Upper lobe of right lung (tissue), 1 donor: ENCODE measurements at regions not wholly inside any gene's neighbourhood (a gene's known extent, or its start where the extent isn't known, plus 50 kb on each side); places are given as distances from the start of the nearest gene placed in this dataset.

Source experiments
- ATAC-seq: fragments of 200-7000 bp; cut with Tn5 transposase; one replicate; pipeline ENCODE4 v1.9.1; 2020; ENCODE audit warnings: mild to moderate bottlenecking, moderate library complexity
- DNase-seq: peaks from one replicate; pipeline ENCODE4 v3.0.0-alpha.2; 2020
- H3K27ac ChIP-seq: fragments of 200-600 bp; one replicate; pipeline ENCODE4 v1.8.0; 2022
- H3K27me3 ChIP-seq: fragments of 200-600 bp; one replicate; pipeline ENCODE4 v1.8.0; 2022; ENCODE audit warnings: mild to moderate bottlenecking
- H3K36me3 ChIP-seq: fragments of 200-600 bp; one replicate; pipeline ENCODE4 v1.8.0; 2022
- H3K4me1 ChIP-seq: fragments of 200-600 bp; one replicate; pipeline ENCODE4 v1.8.0; 2022
- H3K4me3 ChIP-seq: fragments of 200-600 bp; one replicate; pipeline ENCODE4 v1.8.0; 2022; ENCODE audit warnings: mild to moderate bottlenecking
- H3K9me3 ChIP-seq: fragments of 200-600 bp; one replicate; pipeline ENCODE4 v1.8.0; 2022
- intact Hi-C: fragments of 100-400 bp; cut with DNase I; formaldehyde crosslinking; loops from one replicate; pipeline ENCODE4 v1.11.0; 2022
- TF ChIP-seq, protein P1 (sequence below): fragments of 200-600 bp; IDR thresholded peaks from one replicate; pipeline ENCODE4 v1.8.0; 2022; ENCODE audit warnings: antibody characterized with exemption
- donor health status: DM: no; HTN: yes; CAD: no; lungs with severe emphysema.

DNA sequence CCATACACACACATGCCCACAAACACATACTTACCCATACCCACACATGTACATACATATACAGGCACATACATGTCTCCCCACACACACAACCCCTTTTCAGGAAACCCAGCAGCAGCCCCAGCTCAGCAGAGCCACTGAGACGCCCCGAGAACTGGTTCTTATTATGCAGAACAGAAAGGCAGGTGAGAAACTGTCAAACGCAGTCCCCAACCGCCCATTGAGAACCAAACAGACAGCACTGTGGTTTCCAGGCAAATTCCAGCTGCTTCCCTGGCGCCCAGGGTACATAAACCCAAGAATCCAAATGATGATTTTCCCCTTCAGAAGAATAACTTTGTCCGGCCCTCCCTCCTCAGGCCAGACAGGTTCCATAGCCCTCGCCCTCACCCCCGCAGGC is 366.6 kb upstream of the ZMIZ1 start:
- no peak for DNase-seq

GRCh38 chr10:78702876-78703275 is 365.9 kb upstream of the ZMIZ1 start:
- no peak for ATAC-seq
- H3K4me3 ChIP-seq: no peak overlapping the region
- no peaks in the 10 kb centered on the region for H3K4me1 ChIP-seq
- no peak for DNase-seq
- no peaks in the 10 kb centered on the region for H3K9me3 ChIP-seq
- no peaks in the 10 kb centered on the region for H3K27me3 ChIP-seq
- TF ChIP-seq, protein P1, sequence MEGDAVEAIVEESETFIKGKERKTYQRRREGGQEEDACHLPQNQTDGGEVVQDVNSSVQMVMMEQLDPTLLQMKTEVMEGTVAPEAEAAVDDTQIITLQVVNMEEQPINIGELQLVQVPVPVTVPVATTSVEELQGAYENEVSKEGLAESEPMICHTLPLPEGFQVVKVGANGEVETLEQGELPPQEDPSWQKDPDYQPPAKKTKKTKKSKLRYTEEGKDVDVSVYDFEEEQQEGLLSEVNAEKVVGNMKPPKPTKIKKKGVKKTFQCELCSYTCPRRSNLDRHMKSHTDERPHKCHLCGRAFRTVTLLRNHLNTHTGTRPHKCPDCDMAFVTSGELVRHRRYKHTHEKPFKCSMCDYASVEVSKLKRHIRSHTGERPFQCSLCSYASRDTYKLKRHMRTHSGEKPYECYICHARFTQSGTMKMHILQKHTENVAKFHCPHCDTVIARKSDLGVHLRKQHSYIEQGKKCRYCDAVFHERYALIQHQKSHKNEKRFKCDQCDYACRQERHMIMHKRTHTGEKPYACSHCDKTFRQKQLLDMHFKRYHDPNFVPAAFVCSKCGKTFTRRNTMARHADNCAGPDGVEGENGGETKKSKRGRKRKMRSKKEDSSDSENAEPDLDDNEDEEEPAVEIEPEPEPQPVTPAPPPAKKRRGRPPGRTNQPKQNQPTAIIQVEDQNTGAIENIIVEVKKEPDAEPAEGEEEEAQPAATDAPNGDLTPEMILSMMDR: no peak
- H3K27ac ChIP-seq: no peak overlapping the region
- intact Hi-C loops: no loop called here
- no peaks in the 10 kb centered on the region for H3K36me3 ChIP-seq

More for the DNA sequence above, 366.6 kb upstream of the ZMIZ1 start:
- Histone ChIP-seq H3K36me3 (no peaks in the 10 kb centered on the region), H3K9me3 (no peaks in the 10 kb centered on the region), H3K4me3 (no peak overlapping the region), H3K27ac (no peak overlapping the region), H3K4me1 (no peaks in the 10 kb centered on the region), H3K27me3 (no peaks in the 10 kb centered on the region)
- ATAC-seq: no peak
- TF ChIP-seq, protein P1: no peak
- intact Hi-C loops: no loop called here

GRCh38 chr10:78703593-78703992 is 365.2 kb upstream of the ZMIZ1 start:
- intact Hi-C loops: no loop called here
- Histone ChIP-seq H3K4me1 (no peaks in the 10 kb centered on the region), H3K27me3 (no peaks in the 10 kb centered on the region), H3K4me3 (no peak overlapping the region), H3K9me3 (no peaks in the 10 kb centered on the region), H3K27ac (no peak overlapping the region), H3K36me3 (no peaks in the 10 kb centered on the region)
- DNase-seq: no peak
- no peak for ATAC-seq
- TF ChIP-seq, protein P1: no peak

GRCh38 chr10:78706256-78706655 is 362.5 kb upstream of the ZMIZ1 start:
- H3K4me3 ChIP-seq: no peak overlapping the region
- no peaks in the 10 kb centered on the region for H3K36me3 ChIP-seq
- ATAC-seq (no peak), DNase-seq (no peak)
- H3K27ac ChIP-seq: no peak overlapping the region
- no peaks in the 10 kb centered on the region for H3K9me3 ChIP-seq
- H3K27me3 ChIP-seq: no peaks in the 10 kb centered on the region
- no peaks in the 10 kb centered on the region for H3K4me1 ChIP-seq
- intact Hi-C loops: no loop called here
- TF ChIP-seq, protein P1: no peak

GRCh38 chr10:78706726-78707540 is 361.8 kb upstream of the ZMIZ1 start:
- TF ChIP-seq, protein P1: no peak
- H3K4me1 ChIP-seq: no peaks in the 10 kb centered on the region
- no peak overlapping the region for H3K4me3 ChIP-seq
- no peaks in the 10 kb centered on the region for H3K27me3 ChIP-seq
- no peak for DNase-seq
- no peak for ATAC-seq
- intact Hi-C loops: no loop called here
- no peaks in the 10 kb centered on the region for H3K9me3 ChIP-seq
- H3K27ac ChIP-seq: no peak overlapping the region
- no peaks in the 10 kb centered on the region for H3K36me3 ChIP-seq
